PFSK-1 (cell line): ENCODE measurements at regions not wholly inside any gene's neighbourhood (a gene's known extent, or its start where the extent isn't known, plus 50 kb on each side); places are given as distances from the start of the nearest gene placed in this dataset.

Source experiments
- FOXP2 ChIP-seq: optimal IDR thresholded peaks from 2 replicates; pipeline ENCODE3; 2011; ENCODE audit warnings: borderline replicate concordance, control low read depth, inconsistent platforms; ENCODE audit not compliant: insufficient read depth; ENCODE audit errors: extremely low read length, extremely low read depth
- POLR2AphosphoS5 ChIP-seq: IDR thresholded peaks from 2 replicates; pipeline ENCODE4 v1.6.1; 2012; ENCODE audit warnings: low read depth, mild to moderate bottlenecking, control low read depth, low read length, moderate library complexity
- SIN3A ChIP-seq: IDR thresholded peaks from 2 replicates; pipeline ENCODE4 v1.6.1; 2012; ENCODE audit warnings: mild to moderate bottlenecking, low read length, moderate library complexity, borderline replicate concordance; ENCODE audit not compliant: insufficient read depth
- TAF1 ChIP-seq: IDR thresholded peaks from 2 replicates; pipeline ENCODE4 v1.6.1; 2012; ENCODE audit warnings: low read length, control low read depth, borderline replicate concordance; ENCODE audit not compliant: insufficient read depth
- TF ChIP-seq, protein P1 (sequence below), 2 experiments: IDR thresholded peaks; 2 replicates each; pipeline versions ENCODE4 v1.6.1 to v1.8.0; 2011 to 2012; ENCODE audit warnings: low read depth in 2 of 2, low read length in 2 of 2, control low read depth in 1 of 2, inconsistent platforms in 1 of 2, mild to moderate bottlenecking in 1 of 2, moderate library complexity in 1 of 2; ENCODE audit not compliant: insufficient read depth in 1 of 2

DNA sequence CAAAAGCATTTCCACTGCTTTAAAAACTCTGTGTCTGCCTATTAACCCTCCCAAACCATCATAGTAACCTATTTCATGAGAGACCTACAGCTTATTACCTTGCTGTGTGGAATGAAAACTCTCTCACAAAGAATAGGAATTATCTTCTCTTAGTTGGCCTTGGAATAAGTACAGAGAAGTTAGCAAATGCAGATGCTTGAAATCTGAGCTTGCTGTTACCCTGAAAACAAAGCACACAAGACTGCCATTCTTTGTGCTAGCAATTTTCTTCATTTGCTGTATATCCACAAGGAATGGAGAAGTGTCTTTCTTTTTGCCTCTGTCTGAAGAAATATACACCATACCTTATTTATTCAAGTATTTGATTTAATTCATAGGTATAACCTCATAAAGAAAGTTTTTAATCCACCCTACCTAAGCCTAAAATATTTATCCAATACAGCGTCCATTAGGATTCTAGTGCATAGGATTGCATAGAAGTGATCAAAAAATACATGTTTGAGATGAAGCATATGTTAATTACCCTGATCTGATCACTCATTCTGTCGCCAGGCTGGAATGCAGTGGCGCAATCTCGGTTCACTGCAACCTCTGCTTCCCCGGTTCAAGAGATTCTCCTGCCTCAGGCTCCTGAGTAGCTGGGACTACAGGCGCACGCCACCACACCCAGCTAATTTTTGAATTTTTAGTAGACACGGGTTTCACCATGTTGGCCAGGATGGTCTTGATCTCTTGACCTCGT, 451.1 kb downstream of the LTN1 start:
- TF ChIP-seq POLR2AphosphoS5 (no peak), SIN3A (no peak), TAF1 (no peak), FOXP2 (no peak)
- TF ChIP-seq, protein P1, sequence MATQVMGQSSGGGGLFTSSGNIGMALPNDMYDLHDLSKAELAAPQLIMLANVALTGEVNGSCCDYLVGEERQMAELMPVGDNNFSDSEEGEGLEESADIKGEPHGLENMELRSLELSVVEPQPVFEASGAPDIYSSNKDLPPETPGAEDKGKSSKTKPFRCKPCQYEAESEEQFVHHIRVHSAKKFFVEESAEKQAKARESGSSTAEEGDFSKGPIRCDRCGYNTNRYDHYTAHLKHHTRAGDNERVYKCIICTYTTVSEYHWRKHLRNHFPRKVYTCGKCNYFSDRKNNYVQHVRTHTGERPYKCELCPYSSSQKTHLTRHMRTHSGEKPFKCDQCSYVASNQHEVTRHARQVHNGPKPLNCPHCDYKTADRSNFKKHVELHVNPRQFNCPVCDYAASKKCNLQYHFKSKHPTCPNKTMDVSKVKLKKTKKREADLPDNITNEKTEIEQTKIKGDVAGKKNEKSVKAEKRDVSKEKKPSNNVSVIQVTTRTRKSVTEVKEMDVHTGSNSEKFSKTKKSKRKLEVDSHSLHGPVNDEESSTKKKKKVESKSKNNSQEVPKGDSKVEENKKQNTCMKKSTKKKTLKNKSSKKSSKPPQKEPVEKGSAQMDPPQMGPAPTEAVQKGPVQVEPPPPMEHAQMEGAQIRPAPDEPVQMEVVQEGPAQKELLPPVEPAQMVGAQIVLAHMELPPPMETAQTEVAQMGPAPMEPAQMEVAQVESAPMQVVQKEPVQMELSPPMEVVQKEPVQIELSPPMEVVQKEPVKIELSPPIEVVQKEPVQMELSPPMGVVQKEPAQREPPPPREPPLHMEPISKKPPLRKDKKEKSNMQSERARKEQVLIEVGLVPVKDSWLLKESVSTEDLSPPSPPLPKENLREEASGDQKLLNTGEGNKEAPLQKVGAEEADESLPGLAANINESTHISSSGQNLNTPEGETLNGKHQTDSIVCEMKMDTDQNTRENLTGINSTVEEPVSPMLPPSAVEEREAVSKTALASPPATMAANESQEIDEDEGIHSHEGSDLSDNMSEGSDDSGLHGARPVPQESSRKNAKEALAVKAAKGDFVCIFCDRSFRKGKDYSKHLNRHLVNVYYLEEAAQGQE (IDR thresholded peaks at IDR 0.05; ENCODE audit: insufficient read depth in 1 of 2, low read depth in 2 of 2, low read length in 2 of 2), result no peak

DNA sequence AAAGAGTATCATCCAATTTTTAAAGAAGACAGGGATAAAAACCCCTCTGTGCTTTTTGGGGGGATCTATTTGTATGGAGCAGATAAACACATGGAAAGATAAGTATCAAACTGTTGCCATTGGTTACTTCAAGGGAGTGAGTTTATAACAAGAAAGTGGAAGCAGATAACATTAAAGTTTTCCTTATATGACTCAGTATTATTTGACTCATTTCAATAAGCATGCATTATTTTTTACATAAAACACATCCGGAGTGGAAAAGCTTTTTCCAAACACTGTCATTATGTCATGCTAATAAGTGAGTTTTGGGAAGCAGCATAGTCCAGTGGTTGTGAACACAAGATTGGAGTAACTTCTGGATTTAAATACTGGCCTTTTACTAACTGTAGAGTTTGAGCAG, 452.2 kb downstream of the LTN1 start:
- no peak for TF ChIP-seq SIN3A

DNA sequence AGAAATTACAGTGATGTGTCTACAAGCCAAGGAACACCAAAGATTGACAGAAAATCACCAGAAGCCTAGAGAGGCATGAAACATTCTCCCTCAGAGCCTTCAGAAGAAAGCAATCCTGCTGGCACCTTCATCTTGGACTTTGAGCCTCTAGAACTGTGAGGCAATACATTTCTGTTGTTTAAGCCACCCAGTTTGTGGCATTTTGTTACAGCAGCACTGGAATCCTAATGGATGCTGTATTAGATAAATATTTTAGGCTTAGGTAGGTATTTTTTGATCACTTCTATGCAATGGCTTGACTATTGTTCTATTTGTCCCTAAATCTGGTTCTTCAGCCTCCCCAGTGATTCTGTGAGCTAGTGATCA, 453.1 kb downstream of the LTN1 start:
- TF ChIP-seq FOXP2, result no peak
- TF ChIP-seq TAF1, result no peak
- no peak for TF ChIP-seq SIN3A
- TF ChIP-seq POLR2AphosphoS5, result no peak
- TF ChIP-seq, protein P1 (IDR thresholded peaks at IDR 0.05; ENCODE audit: insufficient read depth in 1 of 2, low read depth in 2 of 2, low read length in 2 of 2), result no peak

DNA sequence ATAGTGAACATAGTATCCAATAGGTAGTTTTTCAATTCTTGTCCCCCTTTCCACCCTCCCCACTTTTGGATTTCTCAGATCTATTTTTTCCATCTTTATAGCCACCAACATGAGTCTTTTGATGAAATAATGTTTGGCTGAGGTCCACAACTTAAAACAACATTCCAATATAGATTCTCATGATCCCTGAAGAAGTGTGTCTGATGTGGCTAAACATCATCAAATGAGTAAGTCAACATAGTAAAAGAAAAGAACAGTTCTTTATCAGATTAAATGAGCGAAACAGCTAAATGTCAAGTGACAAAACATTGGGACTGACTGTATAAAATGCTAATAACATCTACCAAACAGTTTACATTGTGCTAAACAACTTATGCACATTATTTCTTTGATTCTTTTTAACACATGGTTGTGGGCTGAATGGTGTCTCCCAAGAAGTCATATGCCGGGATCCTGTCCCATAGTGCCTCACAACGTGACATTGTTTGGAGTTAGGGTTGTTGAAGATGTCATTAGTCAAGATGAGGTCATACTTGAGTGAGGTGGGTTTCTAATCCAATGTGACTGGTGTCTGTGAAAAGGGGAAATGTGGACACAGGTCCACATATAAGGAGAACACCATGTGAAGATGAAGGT, 453.6 kb downstream of the LTN1 start:
- TF ChIP-seq FOXP2, result no peak
- TF ChIP-seq POLR2AphosphoS5, result no peak
- TF ChIP-seq SIN3A, result no peak
- no peak for TF ChIP-seq TAF1
- TF ChIP-seq, protein P1 (IDR thresholded peaks at IDR 0.05; ENCODE audit: insufficient read depth in 1 of 2, low read depth in 2 of 2, low read length in 2 of 2), result no peak

DNA sequence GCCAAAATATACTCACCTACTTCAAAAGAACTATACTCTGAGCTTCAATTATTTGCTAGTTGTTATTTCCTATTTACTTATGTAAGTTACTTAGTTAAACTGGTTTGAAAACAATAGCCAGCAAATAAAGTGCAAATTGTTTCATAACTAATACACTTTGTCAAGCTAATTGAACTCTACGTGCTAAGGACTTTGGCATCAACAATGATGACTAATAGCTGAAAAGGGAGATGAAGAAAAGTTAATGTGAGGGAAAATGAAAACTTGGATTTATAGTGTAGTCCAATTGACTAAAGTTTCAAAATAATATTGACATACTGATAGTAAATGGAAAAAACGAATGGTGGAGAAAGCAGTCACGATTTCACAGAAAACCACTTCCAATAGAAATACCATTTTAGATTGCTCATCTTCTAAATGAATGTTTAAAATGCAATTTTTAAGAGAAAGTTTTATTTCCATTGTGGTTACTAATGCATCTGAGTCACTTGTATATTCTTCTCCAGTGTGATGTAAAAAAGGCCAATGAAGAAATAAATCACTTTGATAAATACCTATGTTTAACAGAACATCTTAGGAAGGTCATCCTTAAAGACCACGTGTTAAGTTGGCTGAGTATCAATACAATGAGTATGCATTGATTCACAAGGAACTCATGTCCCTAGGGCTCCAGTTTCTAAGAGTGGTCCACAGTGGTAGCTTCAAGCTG, 455.2 kb downstream of the LTN1 start:
- TF ChIP-seq TAF1, result no peak
- no peak for TF ChIP-seq SIN3A
- no peak for TF ChIP-seq FOXP2
- TF ChIP-seq, protein P1 (IDR thresholded peaks at IDR 0.05; ENCODE audit: insufficient read depth in 1 of 2, low read depth in 2 of 2, low read length in 2 of 2), result no peak
- TF ChIP-seq POLR2AphosphoS5, result no peak
